ENCODE measurements at regions not wholly inside any gene's neighbourhood (a gene's known extent, or its start where the extent isn't known, plus 50 kb on each side); places are given as distances from the start of the nearest gene placed in this dataset.

- TF ChIP-seq CTCF (IDR thresholded peaks at IDR 0.05 in 4 of 5, conservative IDR thresholded peaks at IDR 0.05 in 1 of 5) (no peak), POLR2A (IDR thresholded peaks at IDR 0.05) (no peak)
These were observed 680.8 kb upstream of the TENM3 start for GRCh38 chr4:181562399-181562798.

All from gastrocnemius medialis (tissue), 4 donors.